Medulla oblongata (tissue), 1 donor: ENCODE measurements at regions not wholly inside any gene's neighbourhood (a gene's known extent, or its start where the extent isn't known, plus 50 kb on each side); places are given as distances from the start of the nearest gene placed in this dataset.

Experiments
- DNase-seq: peaks from one replicate; pipeline ENCODE4 v3.0.0-alpha.2; 2015; ENCODE audit errors: extremely low spot score

DNA sequence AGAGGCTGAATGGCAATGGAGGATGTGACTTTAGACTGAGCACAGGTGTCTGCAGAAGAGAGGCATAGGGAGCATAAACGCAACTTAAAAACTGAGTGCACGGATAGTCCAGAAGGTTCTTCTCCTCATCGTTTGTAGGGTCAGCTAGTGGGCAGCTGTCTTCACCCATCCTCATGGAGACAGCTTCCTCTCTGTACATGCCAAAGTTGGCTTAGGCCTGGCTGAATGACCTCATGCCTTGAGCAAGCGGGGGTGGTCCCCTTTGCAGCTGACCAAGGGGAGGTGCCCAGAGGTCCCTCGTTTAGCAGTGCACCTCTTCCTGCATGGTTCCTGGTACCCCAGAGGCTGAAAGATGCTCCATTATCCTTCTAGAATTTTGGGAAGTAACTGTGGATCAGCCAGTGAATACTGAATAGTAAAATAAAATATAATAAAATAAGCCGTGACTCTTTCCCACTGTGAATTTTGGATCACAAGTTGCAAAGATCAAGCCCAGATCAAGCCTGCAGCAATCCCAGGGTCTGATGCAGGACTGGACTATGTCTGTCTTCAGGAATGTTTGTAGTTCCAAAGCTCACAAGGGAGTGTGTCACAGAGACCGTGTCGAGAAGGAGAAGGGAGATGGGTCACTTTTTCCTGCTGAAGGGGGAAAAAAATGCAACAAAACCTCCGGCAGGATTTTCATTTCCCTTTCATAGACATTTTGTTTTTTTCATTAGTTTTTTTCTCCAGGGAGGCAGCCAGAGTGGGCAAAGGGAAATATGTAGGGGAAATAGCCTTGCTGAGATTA is 295.3 kb upstream of the MKI67 start:
- no peak for DNase-seq

DNA sequence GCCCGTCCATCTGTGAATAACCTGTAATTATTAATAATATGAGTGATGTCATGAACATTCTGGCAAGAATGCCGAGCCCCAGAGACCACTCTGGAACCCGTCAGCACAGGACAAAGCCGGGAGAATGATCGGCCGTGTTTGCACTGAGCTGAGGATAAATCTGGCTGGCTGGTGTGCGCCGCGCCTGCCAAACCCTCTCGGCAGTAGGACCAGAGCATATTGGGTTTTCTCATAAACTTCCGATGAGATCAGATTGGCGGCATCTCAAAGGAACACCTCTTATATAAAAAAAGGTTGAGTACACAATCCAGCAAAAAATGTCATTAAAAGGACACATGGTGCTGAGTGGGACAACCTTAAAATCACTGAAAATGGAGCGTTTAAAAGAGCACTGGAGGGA is 296.0 kb upstream of the MKI67 start:
- DNase-seq, result no peak

DNA sequence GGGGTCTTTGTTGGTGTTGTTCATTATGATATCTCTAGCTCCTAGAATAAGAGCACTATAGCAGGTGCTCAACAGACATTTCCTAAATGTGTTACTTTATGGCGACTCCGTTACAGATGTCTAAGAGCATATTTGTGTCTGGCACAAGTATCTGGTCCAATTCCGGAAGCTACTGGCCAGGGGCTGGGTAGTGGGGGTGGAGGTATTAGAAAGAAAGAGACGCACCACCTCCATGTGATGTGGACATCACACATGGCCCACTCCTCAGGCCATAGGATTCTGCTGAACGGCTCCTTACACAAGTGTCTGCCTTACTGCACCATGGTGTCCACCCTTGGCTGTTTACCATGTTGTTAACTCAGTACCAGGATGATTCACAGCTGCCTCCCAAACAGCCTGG is 296.8 kb upstream of the MKI67 start:
- no peak for DNase-seq

DNA sequence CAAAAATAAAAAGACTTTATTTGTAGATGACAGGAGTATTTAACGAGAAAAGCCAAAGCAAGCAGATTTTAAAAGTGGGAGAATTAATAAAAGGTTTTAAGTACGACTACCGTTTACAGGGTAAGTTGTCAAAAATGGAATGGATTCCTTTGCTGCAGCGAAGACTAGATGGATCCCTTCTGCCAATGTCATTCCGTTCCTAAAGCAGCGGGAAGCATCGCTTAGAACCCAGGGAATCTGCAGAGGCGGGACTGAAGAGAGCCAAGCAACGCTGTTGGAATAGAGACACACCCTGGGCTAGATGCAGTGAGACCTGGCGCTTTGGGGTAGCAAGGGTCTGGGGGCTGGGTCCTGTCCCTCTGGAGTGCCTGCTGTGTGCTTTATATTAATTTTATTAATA is 303.1 kb upstream of the MKI67 start:
- no peak for DNase-seq

GRCh38 chr10:128429835-128430513 is 303.8 kb upstream of the MKI67 start:
- DNase-seq, result no peak

DNA sequence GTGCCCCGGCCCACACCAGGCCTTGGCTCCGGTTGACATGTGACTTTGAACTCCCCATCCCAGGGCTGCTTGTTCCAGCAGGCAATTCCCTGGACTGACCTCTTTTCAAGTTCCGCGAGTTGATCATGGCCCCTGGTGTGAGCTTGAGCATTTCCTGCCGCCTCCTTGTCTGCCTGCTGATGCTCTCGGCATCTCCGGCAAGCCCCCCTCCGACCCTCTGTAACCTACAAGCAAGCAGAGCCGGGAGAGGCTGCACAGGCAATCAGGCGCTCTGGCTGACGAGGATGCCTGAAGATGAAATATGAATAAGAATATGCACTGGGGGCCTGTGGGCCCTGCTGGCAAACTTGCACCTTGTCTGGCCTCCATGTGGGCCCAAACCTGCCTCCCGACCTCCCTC is 304.9 kb upstream of the MKI67 start:
- DNase-seq, result no peak

DNA sequence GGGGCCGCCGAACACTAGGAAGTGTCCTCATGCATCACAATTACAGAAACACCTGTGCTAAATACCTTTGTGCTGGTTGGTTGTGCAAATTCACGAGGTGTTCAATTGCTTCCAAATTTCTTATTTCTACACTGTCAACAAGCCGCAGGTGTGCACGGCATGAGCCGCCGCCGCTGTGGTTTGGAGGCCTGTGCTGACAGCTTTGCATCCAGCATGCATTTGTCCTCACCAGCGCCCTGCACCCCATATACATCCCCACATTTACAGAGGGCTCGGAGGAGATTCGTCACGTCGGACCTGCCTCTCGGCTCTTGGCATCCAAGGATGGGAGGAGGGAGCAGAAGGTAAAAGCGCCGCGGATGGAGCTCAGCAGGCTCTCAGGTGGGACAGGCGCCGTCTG is 305.3 kb upstream of the MKI67 start:
- no peak for DNase-seq

DNA sequence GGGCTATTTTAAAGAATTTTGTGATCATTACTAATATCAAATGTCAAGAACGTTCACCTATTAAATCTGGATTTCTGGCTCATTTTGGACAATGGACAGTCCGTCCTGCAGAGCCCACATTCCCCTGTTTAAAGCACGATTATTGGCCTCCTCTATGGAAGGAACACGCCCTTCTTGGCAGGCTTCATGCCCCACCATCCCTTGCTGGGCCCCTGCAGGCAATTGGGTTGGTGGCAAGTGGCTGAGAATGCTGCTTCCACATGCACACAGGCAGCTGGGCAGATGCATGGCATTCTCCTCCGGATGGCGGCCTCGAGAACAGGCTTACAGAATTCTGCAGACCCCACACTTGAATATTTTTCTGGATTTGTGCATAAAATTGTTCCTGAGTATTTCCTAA is 305.8 kb upstream of the MKI67 start:
- no peak for DNase-seq

DNA sequence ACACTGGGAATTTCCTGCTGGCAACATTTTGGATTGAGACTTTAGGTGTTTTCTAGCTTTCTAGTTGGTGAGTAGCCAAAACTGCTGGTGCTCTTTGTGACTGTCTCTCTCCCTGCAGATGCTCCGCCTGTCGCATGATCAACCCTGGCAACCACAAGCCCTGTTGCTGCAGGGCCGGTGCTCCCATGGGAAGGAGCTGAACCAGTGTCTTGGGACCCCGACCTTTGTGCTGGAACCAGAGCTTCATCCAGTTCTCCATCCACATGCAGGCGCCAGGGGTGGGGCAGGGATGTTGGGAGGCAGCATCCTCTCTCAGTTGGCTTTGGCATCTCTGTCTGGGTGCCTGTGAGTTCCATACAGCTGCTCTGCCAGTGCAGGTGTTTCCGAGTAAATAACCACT is 306.2 kb upstream of the MKI67 start:
- DNase-seq, result no peak

- DNase-seq, result no peak
Measured at GRCh38 chr10:128435811-128436210, 309.6 kb upstream of the MKI67 start.

- DNase-seq, result no peak
Measured at GRCh38 chr10:128437786-128438345, 311.6 kb upstream of the MKI67 start.

DNA sequence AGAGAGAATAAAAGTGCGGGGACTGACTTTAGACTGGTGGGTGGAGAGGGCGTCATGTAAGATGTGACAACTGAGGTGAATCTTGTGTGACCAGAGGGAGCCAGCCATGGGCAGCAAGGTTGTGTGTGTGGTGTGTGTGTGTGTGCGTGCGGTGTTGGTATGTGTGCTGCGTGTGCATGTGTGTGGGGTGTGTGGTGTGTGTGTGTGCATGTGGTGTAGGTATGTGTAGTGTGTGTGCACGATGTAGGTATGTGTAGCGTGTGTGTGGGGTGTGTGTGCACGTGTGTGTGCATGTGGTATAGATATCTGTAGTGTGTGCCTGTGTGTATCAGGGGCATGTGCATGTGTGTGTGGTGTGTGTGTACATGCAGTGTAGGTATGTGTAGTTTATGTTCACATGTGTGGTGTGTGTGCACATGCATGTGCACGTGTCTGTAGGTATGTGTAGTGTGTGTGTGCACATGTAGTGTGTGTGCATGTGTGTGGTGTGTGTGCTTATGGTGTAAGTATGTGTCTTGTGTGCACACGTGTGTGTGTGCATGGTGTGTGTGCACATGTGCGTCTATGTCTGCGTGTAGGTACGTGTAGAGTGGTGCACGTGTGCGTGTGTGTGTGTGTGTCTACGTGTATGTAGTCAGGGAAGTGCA is 312.3 kb upstream of the MKI67 start:
- no peak for DNase-seq

- DNase-seq, result no peak
Measured at GRCh38 chr10:128440513-128441160, 314.4 kb upstream of the MKI67 start.

- DNase-seq, result no peak
Measured at GRCh38 chr10:128443925-128444518, 317.8 kb upstream of the MKI67 start.

- no peak for DNase-seq
Measured at GRCh38 chr10:128448796-128449195, 322.6 kb upstream of the MKI67 start.

DNA sequence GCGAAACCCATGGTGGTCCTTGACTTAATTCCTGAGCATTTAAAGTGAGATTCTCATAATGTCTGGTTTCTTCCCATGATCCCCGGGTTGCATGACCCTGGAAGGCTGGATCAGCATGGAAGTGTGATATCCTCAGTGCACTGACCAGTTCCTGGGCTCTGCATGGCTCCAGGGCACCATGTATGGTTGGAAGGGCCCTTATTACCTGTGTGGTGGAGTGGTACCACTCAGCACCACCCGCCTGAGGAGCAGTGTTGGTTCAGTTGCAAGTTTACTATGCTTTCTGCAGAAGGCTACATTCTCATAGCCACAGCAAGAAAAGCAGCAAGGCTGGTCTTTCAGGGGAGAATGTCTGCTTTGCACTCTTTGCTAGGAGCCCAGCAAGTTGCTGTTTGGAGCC is 325.7 kb upstream of the MKI67 start:
- no peak for DNase-seq

GRCh38 chr10:128456271-128456670 is 330.0 kb upstream of the MKI67 start:
- DNase-seq, result no peak

DNA sequence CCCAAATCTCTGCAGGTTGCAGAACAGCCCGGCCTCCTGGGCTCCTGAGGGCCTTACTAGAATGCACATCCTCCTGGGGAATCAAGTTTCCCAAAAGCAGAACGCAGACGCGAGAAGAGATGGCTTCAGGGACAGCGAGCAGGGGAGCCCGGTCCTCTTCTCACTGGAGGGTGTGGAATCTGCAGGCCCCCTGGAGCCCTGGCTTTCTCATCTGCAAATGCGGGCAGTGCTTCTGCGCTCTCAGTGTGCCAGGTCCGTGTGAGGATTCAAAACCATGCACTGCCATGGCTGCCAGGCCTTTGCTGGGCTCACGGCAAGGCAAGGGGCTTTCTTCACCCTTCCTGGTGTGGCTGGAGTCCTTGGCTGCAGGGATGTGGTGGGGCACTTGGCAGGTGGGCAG is 330.9 kb upstream of the MKI67 start:
- no peak for DNase-seq

DNA sequence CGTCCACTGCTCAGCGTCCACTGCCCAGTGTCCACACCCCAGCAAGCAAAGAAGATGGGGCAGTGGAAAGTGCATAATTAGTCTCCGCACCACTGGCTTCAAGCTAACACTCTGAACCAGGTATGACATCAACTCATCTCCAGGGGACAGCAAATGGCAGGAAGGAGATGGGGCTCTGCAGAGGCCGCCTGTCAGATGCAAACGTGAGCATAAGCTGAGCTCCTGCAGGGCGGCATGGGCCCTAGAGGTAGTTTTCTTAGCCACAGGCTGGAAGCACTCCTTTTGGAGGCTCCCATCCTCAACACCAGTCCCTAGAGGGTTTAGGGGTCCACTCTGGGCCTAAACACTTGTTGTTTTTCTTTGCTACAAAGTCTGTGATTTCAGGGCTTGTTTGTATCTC is 335.8 kb upstream of the MKI67 start:
- no peak for DNase-seq

- no peak for DNase-seq
Measured at GRCh38 chr10:128462844-128463243, 336.6 kb upstream of the MKI67 start.

GRCh38 chr10:128463991-128464760 is 338.0 kb upstream of the MKI67 start:
- no peak for DNase-seq
